T-helper 1 cell (primary cell): ENCODE measurements at regions not wholly inside any gene's neighbourhood (a gene's known extent, or its start where the extent isn't known, plus 50 kb on each side); places are given as distances from the start of the nearest gene placed in this dataset.

Experiments used
- DNase-seq, 5 donors: peaks; one replicate each; pipeline ENCODE4 v3.0.0-alpha.2; 2012 to 2020

DNA sequence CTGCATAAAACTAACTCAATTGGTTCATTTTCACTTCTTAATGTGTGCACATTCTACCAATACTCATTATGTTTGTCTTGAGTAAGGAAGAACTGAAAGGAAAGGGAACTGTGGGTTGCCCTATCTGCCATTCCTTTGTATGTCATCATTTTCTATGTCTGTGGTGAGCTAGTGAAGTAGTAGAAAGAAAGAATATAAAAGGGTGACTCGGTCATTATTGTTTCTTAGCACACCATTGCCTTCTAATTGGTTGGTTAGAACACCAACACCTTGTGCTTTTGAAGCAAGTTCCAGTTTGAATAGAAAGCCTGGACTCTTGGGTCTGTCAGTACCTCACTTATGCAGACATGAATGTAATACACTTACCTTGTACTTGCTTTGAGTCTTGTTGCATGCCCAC, 64.3 kb upstream of the MDFIC start:
- no peak for DNase-seq

DNA sequence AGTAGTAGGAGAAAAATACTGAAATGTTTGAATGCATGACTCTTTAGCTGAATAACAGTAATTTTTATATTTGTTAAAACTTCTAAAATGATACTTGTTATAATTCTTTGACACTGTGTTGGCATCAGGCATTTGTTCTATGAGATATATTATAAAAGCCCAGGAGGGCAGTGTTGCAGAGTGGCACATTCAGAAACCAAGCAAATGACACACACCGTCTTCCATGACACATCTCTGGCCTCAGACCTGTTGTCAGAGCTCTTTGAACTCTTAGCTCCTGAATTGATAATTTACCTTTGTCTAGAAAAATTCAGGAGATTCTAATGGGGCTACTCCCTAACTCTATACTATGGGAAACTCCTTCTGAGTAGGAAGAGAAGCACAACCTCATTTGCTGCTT, 62.4 kb upstream of the MDFIC start:
- DNase-seq, result no peak

DNA sequence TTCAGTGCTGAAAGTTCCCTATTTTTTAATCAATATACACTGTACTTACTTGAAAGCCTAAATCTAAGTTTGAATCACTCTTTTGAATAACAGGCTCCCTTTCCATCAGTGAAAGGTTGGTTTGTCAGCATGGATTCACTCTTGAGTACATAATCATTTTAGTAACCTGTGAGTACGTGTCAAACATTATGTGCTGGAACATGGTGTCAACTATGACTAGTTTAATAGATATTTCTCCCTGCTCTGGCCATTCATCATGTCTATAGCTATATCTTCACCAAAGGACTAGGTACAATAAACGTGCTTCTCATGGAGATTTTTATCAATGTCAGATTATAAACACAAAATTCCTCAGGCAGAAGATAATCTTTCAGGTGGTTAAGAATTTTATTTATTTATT, 61.7 kb upstream of the MDFIC start:
- DNase-seq, result no peak

- no peak for DNase-seq
Observed at GRCh38 chr7:114862406-114862805, 59.5 kb upstream of the MDFIC start.

DNA sequence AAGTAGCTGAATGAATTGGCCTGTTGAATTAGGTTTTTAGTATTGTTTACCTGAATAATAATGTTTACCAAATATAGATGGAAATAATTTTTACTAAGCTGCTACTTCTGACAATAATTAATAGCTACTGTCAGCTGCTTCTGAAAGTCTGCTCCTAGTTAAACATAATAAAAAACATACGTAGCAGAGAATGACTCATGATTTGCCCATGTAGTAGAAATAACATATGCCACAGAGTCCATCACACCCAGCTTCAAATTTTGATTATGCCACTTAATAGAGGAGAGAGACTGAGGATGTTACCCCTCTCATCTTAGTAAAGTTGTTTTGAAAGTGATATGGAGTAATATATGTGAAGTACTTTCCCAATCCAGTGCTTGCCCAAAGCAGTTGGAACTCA, 57.6 kb upstream of the MDFIC start:
- no peak for DNase-seq

DNA sequence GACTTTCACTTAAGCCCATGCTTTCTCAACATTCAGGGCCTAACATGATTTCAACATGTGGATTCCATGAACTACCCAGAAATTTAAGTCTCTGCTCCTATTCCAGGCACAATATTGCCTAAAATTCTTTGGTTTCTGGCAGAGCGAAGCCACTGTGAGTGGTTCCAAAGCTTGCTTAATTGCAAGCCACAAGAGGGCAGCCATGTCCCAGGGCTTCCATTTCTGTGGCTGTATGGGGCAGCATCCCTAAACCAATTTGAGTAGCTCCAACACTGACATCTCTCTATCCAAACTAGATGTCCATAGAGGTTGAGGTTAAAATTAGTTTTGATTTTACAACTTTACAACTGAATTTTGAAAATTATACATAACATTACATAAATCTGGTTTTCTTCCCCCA, 56.3 kb upstream of the MDFIC start:
- DNase-seq, result peak; percentile 21 to 63 (median 39)
